ENCODE measurements at regions not wholly inside any gene's neighbourhood (a gene's known extent, or its start where the extent isn't known, plus 50 kb on each side); places are given as distances from the start of the nearest gene placed in this dataset.

- DNase-seq (ENCODE audit: low read depth), result no peak
- TF ChIP-seq CTCF (IDR thresholded peaks at IDR 0.05; ENCODE audit: control insufficient read depth, extremely low read depth, insufficient read depth), result no peak
These were observed 1057.3 kb downstream of the TLE1 start for GRCh38 chr9:80632041-80632440.

GRCh38 chr9:80622508-80622907 lies 1050.7 kb downstream of the TLE4 start:
- TF ChIP-seq CTCF (IDR thresholded peaks at IDR 0.05; ENCODE audit: control insufficient read depth, extremely low read depth, insufficient read depth), result no peak
- no peak for DNase-seq (ENCODE audit: low read depth)

More at GRCh38 chr9:80632041-80632440, 1057.3 kb downstream of the TLE1 start:
- H3K4me3 ChIP-seq (ENCODE audit: low read depth, low read length), result no peak overlapping the region

GRCh38 chr9:80619356-80619755 lies 1047.6 kb downstream of the TLE4 start:
- no peak for TF ChIP-seq CTCF (IDR thresholded peaks at IDR 0.05; ENCODE audit: control insufficient read depth, extremely low read depth, insufficient read depth)
- no peak overlapping the region for H3K4me3 ChIP-seq (ENCODE audit: low read depth, low read length)
- no peak for DNase-seq (ENCODE audit: low read depth)

More at GRCh38 chr9:80622508-80622907, 1050.7 kb downstream of the TLE4 start:
- H3K4me3 ChIP-seq (ENCODE audit: low read depth, low read length), result no peak overlapping the region

- TF ChIP-seq CTCF (IDR thresholded peaks at IDR 0.05; ENCODE audit: control insufficient read depth, extremely low read depth, insufficient read depth), result no peak
- H3K4me3 ChIP-seq (ENCODE audit: low read depth, low read length), result no peak overlapping the region
- no peak for DNase-seq (ENCODE audit: low read depth)
These were observed 1044.2 kb downstream of the TLE4 start for GRCh38 chr9:80615964-80616363.

- DNase-seq (ENCODE audit: low read depth), result no peak
- H3K4me3 ChIP-seq (ENCODE audit: low read depth, low read length), result no peak overlapping the region
- no peak for TF ChIP-seq CTCF (IDR thresholded peaks at IDR 0.05; ENCODE audit: control insufficient read depth, extremely low read depth, insufficient read depth)
These were observed 1034.0 kb downstream of the TLE4 start for GRCh38 chr9:80605793-80606192.

GRCh38 chr9:80605129-80605528 lies 1033.4 kb downstream of the TLE4 start:
- TF ChIP-seq CTCF (IDR thresholded peaks at IDR 0.05; ENCODE audit: control insufficient read depth, extremely low read depth, insufficient read depth), result peak; percentile 58
- no peak overlapping the region for H3K4me3 ChIP-seq (ENCODE audit: low read depth, low read length)
- DNase-seq (ENCODE audit: low read depth), result peak; percentile 40

GRCh38 chr9:80602291-80602690 lies 1030.5 kb downstream of the TLE4 start:
- no peak for TF ChIP-seq CTCF (IDR thresholded peaks at IDR 0.05; ENCODE audit: control insufficient read depth, extremely low read depth, insufficient read depth)
- peak; percentile 60 for DNase-seq (ENCODE audit: low read depth)
- H3K4me3 ChIP-seq (ENCODE audit: low read depth, low read length), result no peak overlapping the region
